Type B pancreatic cell (in vitro differentiated cells): ENCODE measurements at regions not wholly inside any gene's neighbourhood (a gene's known extent, or its start where the extent isn't known, plus 50 kb on each side); places are given as distances from the start of the nearest gene placed in this dataset.

Source experiments
- DNase-seq: peaks from one replicate; pipeline ENCODE4 v3.0.0; 2021; ENCODE audit warnings: mixed read lengths; ENCODE audit not compliant: unreplicated experiment; ENCODE audit errors: extremely low spot score
- H3K27ac Mint-ChIP-seq: 2 replicates; pipeline ENCODE4 v1.8.0; 2021; ENCODE audit warnings: mild to moderate bottlenecking, mixed read lengths
- H3K27me3 Mint-ChIP-seq: 2 replicates; pipeline ENCODE4 v1.8.0; 2021; ENCODE audit warnings: mixed read lengths
- H3K36me3 Mint-ChIP-seq: 2 replicates; pipeline ENCODE4 v1.8.0; 2021; ENCODE audit warnings: mixed read lengths
- H3K4me1 Mint-ChIP-seq: one replicate; pipeline ENCODE4 v1.8.0; 2021; ENCODE audit warnings: mixed read lengths; ENCODE audit not compliant: unreplicated experiment
- H3K4me3 Mint-ChIP-seq: 2 replicates; pipeline ENCODE4 v1.8.0; 2021; ENCODE audit warnings: mild to moderate bottlenecking, mixed read lengths
- H3K9me3 Mint-ChIP-seq: 2 replicates; pipeline ENCODE4 v1.8.0; 2021; ENCODE audit warnings: mixed read lengths
- CTCF ChIP-seq: fragments of 200-600 bp; sonication (generic); conservative IDR thresholded peaks from 2 replicates; pipeline ENCODE4 v1.5.0; 2021; ENCODE audit warnings: antibody characterized with exemption, mild to moderate bottlenecking

GRCh38 chr20:56943946-56944945, 315.1 kb downstream of the TFAP2C start:
- Mint-ChIP-seq H3K27me3 (peaks cover 27% of the 10 kb centered on the region), H3K4me1 (peaks cover 24% of the 10 kb centered on the region), H3K36me3 (no peaks in the 10 kb centered on the region), H3K27ac (no peak overlapping the region), H3K4me3 (peak overlapping the region; percentile 10), H3K9me3 (no peaks in the 10 kb centered on the region)
- no peak for TF ChIP-seq CTCF
- DNase-seq = no peak

- no peak for TF ChIP-seq CTCF
- no peaks in the 10 kb centered on the region for H3K9me3 Mint-ChIP-seq
- H3K36me3 Mint-ChIP-seq = no peaks in the 10 kb centered on the region
- peaks cover 32% of the 10 kb centered on the region for H3K27me3 Mint-ChIP-seq
- no peak overlapping the region for H3K4me3 Mint-ChIP-seq
- DNase-seq = no peak
- H3K4me1 Mint-ChIP-seq = peaks cover 31% of the 10 kb centered on the region
- no peak overlapping the region for H3K27ac Mint-ChIP-seq
Observed at GRCh38 chr20:56945057-56945456, 316.0 kb downstream of the TFAP2C start.

- DNase-seq = no peak
- TF ChIP-seq CTCF = no peak
- Mint-ChIP-seq H3K36me3 (no peaks in the 10 kb centered on the region), H3K4me3 (no peak overlapping the region), H3K4me1 (peaks cover 32% of the 10 kb centered on the region), H3K27ac (no peak overlapping the region), H3K9me3 (no peaks in the 10 kb centered on the region), H3K27me3 (peaks cover 34% of the 10 kb centered on the region)
Observed at GRCh38 chr20:56945901-56946300, 316.8 kb downstream of the TFAP2C start.

- Mint-ChIP-seq H3K27ac (no peak overlapping the region), H3K27me3 (peaks cover 41% of the 10 kb centered on the region), H3K36me3 (no peaks in the 10 kb centered on the region), H3K9me3 (no peaks in the 10 kb centered on the region), H3K4me1 (peaks cover 35% of the 10 kb centered on the region), H3K4me3 (no peak overlapping the region)
- no peak for DNase-seq
- no peak for TF ChIP-seq CTCF
Observed at GRCh38 chr20:56949318-56949717, 317.1 kb downstream of the BMP7 start.

GRCh38 chr20:56952258-56953047, 314.0 kb downstream of the BMP7 start:
- no peak for DNase-seq
- H3K27me3 Mint-ChIP-seq = peaks cover 26% of the 10 kb centered on the region
- peak overlapping the region; percentile 6 for H3K27ac Mint-ChIP-seq
- H3K9me3 Mint-ChIP-seq = no peaks in the 10 kb centered on the region
- no peaks in the 10 kb centered on the region for H3K36me3 Mint-ChIP-seq
- H3K4me1 Mint-ChIP-seq = peaks cover 36% of the 10 kb centered on the region
- TF ChIP-seq CTCF = no peak
- H3K4me3 Mint-ChIP-seq = no peak overlapping the region
